ENCODE measurements at regions not wholly inside any gene's neighbourhood (a gene's known extent, or its start where the extent isn't known, plus 50 kb on each side); places are given as distances from the start of the nearest gene placed in this dataset.

- TF ChIP-seq CTCF (conservative IDR thresholded peaks at IDR 0.05; ENCODE audit: low read depth in 2 of 2), result no peak
- no peak for TF ChIP-seq REST (IDR thresholded peaks at IDR 0.05; ENCODE audit: unreplicated experiment)
- TF ChIP-seq ETS1 (IDR thresholded peaks at IDR 0.05), result no peak
- TF ChIP-seq EZH2 (IDR thresholded peaks at IDR 0.05; ENCODE audit: low read depth, unreplicated experiment), result no peak
- no peak for TF ChIP-seq POLR2AphosphoS5 (IDR thresholded peaks at IDR 0.05; ENCODE audit: low read depth)
Measured at GRCh38 chr2:138255670-138256069, 245.9 kb upstream of the SPOPL start.

Data from GM23338 (cell line).